ENCODE measurements at regions not wholly inside any gene's neighbourhood (a gene's known extent, or its start where the extent isn't known, plus 50 kb on each side); places are given as distances from the start of the nearest gene placed in this dataset.

DNA sequence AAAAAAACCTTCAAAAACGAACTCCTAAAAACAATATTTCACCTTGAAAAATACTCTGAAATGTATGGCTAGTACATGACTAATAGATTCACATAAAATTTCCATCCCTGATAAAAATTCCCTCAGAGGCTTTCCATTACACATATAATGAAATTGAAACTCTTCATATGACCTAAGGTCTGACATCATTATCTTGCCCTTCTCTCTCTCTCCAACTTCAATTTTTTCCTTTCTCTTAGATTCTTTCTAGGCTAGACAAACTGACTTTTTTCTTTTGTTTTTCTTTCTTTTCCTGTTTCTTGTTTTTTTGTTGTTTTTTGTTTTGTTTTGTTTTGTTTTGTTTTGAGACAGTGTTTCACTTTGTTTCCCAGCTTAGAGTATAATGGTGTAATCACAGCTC lies 1220.5 kb downstream of the ROBO2 start:
- TF ChIP-seq, protein P1, sequence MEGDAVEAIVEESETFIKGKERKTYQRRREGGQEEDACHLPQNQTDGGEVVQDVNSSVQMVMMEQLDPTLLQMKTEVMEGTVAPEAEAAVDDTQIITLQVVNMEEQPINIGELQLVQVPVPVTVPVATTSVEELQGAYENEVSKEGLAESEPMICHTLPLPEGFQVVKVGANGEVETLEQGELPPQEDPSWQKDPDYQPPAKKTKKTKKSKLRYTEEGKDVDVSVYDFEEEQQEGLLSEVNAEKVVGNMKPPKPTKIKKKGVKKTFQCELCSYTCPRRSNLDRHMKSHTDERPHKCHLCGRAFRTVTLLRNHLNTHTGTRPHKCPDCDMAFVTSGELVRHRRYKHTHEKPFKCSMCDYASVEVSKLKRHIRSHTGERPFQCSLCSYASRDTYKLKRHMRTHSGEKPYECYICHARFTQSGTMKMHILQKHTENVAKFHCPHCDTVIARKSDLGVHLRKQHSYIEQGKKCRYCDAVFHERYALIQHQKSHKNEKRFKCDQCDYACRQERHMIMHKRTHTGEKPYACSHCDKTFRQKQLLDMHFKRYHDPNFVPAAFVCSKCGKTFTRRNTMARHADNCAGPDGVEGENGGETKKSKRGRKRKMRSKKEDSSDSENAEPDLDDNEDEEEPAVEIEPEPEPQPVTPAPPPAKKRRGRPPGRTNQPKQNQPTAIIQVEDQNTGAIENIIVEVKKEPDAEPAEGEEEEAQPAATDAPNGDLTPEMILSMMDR (IDR thresholded peaks at IDR 0.05), result no peak
- TF ChIP-seq POLR2AphosphoS5 (IDR thresholded peaks at IDR 0.05) (no peak), POLR2A (IDR thresholded peaks at IDR 0.05) (no peak), EP300 (IDR thresholded peaks at IDR 0.05; ENCODE audit: low read depth) (no peak)

All from transverse colon (tissue), 4 donors.